IMR-90 (cell line): ENCODE measurements at regions not wholly inside any gene's neighbourhood (a gene's known extent, or its start where the extent isn't known, plus 50 kb on each side); places are given as distances from the start of the nearest gene placed in this dataset.

Experiments
- ATAC-seq: fragments of 200-7000 bp; cut with Tn5 transposase; 2 replicates; pipeline ENCODE4 v1.9.1; 2020; ENCODE audit warnings: low read depth, mild to moderate bottlenecking, moderate library complexity
- BruUV-seq: library from RNA; stranded (reverse); fragments of 400-500 nt; replicated peaks from 2 replicates; lab custom pipeline; 2021; lab: Mats Ljungman, UMichigan
- CTCF ChIA-PET: fragments of 300-600 bp; formaldehyde crosslinking; extraction: SDS; loops from one replicate; lab custom pipeline; 2021; ENCODE audit warnings: antibody characterized with exemption; lab: Yijun Ruan, JAX
- POLR2A ChIA-PET: fragments of 300-600 bp; sonication (Branson Sonifier 250); formaldehyde crosslinking; loops from one replicate; lab custom pipeline; 2022; ENCODE audit warnings: antibody characterized with exemption; ENCODE audit not compliant: unreplicated experiment; lab: Charles Lee
- DNase-seq: peaks from one replicate; pipeline ENCODE4 v3.0.0; 2013
- H2AFZ ChIP-seq: replicated peaks from 2 replicates; pipeline ENCODE3; 2013; ENCODE audit warnings: low read length, mild to moderate bottlenecking; ENCODE audit not compliant: poor library complexity
- H2AK5ac ChIP-seq: 2 replicates; pipeline ENCODE4 v1.6.1; 2013; ENCODE audit warnings: low read depth, low read length, inconsistent platforms
- H2AK9ac ChIP-seq: replicated peaks from 2 replicates; pipeline ENCODE3; 2013; ENCODE audit warnings: mild to moderate bottlenecking, low read depth, low read length, moderate library complexity; ENCODE audit not compliant: poor library complexity
- H2BK120ac ChIP-seq: 2 replicates; pipeline ENCODE4 v1.6.1; 2013; ENCODE audit warnings: low read depth, low read length, inconsistent platforms
- H2BK15ac ChIP-seq: 3 replicates; pipeline ENCODE4 v1.6.1; 2013; ENCODE audit warnings: low read depth, low read length, inconsistent platforms
- H2BK20ac ChIP-seq: 2 replicates; pipeline ENCODE4 v1.6.1; 2013; ENCODE audit warnings: low read depth, mild to moderate bottlenecking, inconsistent platforms, low read length, moderate library complexity
- H2BK5ac ChIP-seq: 2 replicates; pipeline ENCODE4 v1.6.1; 2013; ENCODE audit warnings: mild to moderate bottlenecking, low read depth, low read length, inconsistent platforms; ENCODE audit not compliant: poor library complexity, severe bottlenecking
- H3K14ac ChIP-seq: replicated peaks from 2 replicates; pipeline ENCODE4 v1.6.1; 2013; ENCODE audit warnings: low read depth, low read length, inconsistent platforms
- H3K18ac ChIP-seq: 2 replicates; pipeline ENCODE4 v1.6.1; 2013; ENCODE audit warnings: low read depth, low read length, control low read depth
- H3K23ac ChIP-seq: 2 replicates; pipeline ENCODE4 v1.6.1; 2013; ENCODE audit warnings: low read depth, low read length, inconsistent platforms
- H3K27ac ChIP-seq: 2 replicates; pipeline ENCODE4 v1.5.1; 2013; ENCODE audit warnings: mild to moderate bottlenecking, control low read depth, low read length; ENCODE audit not compliant: insufficient read depth
- H3K27me3 ChIP-seq: 2 replicates; pipeline ENCODE4 v1.6.1; 2013; ENCODE audit warnings: low read length; ENCODE audit not compliant: control insufficient read depth, insufficient read depth
- H3K36me3 ChIP-seq: 2 replicates; pipeline ENCODE4 v1.6.1; 2013; ENCODE audit warnings: low read length, mixed read lengths; ENCODE audit not compliant: control insufficient read depth, insufficient read depth
- H3K4ac ChIP-seq: 2 replicates; pipeline ENCODE4 v1.6.1; 2013; ENCODE audit warnings: low read depth, low read length, inconsistent platforms
- H3K4me1 ChIP-seq: 2 replicates; pipeline ENCODE4 v1.6.1; 2013; ENCODE audit warnings: low read length, mixed read lengths; ENCODE audit not compliant: control insufficient read depth, insufficient read depth
- H3K4me2 ChIP-seq: 2 replicates; pipeline ENCODE4 v1.6.1; 2013; ENCODE audit warnings: low read depth, mild to moderate bottlenecking, control low read depth, low read length, moderate library complexity
- H3K4me3 ChIP-seq: 2 replicates; pipeline ENCODE4 v1.5.1; 2013; ENCODE audit warnings: low read depth, mild to moderate bottlenecking, control low read depth, low read length, moderate library complexity; ENCODE audit not compliant: insufficient read depth
- H3K56ac ChIP-seq: 2 replicates; pipeline ENCODE4 v1.6.1; 2013; ENCODE audit warnings: low read length, inconsistent platforms; ENCODE audit not compliant: insufficient read depth; ENCODE audit errors: extremely low read depth
- H3K79me1 ChIP-seq, 2 experiments: 2 replicates each; pipeline ENCODE4 v1.6.1; 2013; ENCODE audit warnings: low read length in 2 of 2, inconsistent platforms in 1 of 2, low read depth in 1 of 2
- H3K9ac ChIP-seq: 2 replicates; pipeline ENCODE4 v1.6.1; 2013; ENCODE audit warnings: low read depth, low read length, control low read depth
- H3K9me1 ChIP-seq: 2 replicates; pipeline ENCODE4 v1.6.1; 2013; ENCODE audit warnings: low read length, inconsistent platforms; ENCODE audit not compliant: insufficient read depth
- H3K9me3 ChIP-seq: 2 replicates; pipeline ENCODE4 v1.6.1; 2013; ENCODE audit warnings: low read length; ENCODE audit not compliant: control insufficient read depth, insufficient read depth
- H4K20me1 ChIP-seq: 2 replicates; pipeline ENCODE4 v1.6.1; 2013; ENCODE audit warnings: low read length, inconsistent platforms; ENCODE audit not compliant: insufficient read depth
- H4K5ac ChIP-seq: 2 replicates; pipeline ENCODE4 v1.6.1; 2013; ENCODE audit warnings: mild to moderate bottlenecking, low read depth, low read length, control low read depth
- H4K8ac ChIP-seq, 2 experiments: 2 replicates each; pipeline ENCODE4 v1.6.1; 2013; ENCODE audit warnings: low read depth in 2 of 2, low read length in 2 of 2, control low read depth in 1 of 2, inconsistent platforms in 1 of 2
- H4K91ac ChIP-seq: 2 replicates; pipeline ENCODE4 v1.6.1; 2013; ENCODE audit warnings: low read depth, low read length, inconsistent platforms; ENCODE audit not compliant: insufficient read depth
- BHLHE40 ChIP-seq: fragments of 150-350 bp; IDR thresholded peaks from 2 replicates; pipeline ENCODE4 v1.6.1; 2016; ENCODE audit warnings: mild to moderate bottlenecking, low read depth, low read length
- MAFK ChIP-seq: IDR thresholded peaks from 2 replicates; pipeline ENCODE4 v1.6.1; 2012; ENCODE audit warnings: low read depth, low read length, improper control_type of control experiment
- MAZ ChIP-seq: IDR thresholded peaks from 2 replicates; pipeline ENCODE4 v1.6.1; 2012; ENCODE audit warnings: low read depth, mild to moderate bottlenecking, low read length, improper control_type of control experiment, moderate library complexity, borderline replicate concordance
- POLR2A ChIP-seq: IDR thresholded peaks from 2 replicates; pipeline ENCODE4 v1.6.1; 2012; ENCODE audit warnings: mild to moderate bottlenecking, low read depth, low read length
- RCOR1 ChIP-seq: IDR thresholded peaks from 2 replicates; pipeline ENCODE4 v1.6.1; 2012; ENCODE audit warnings: mild to moderate bottlenecking, low read length, improper control_type of control experiment; ENCODE audit not compliant: insufficient replicate concordance
- WGBS, 2 experiments: methylation state at CpG; one replicate each; pipeline versions ENCODE4 v1.1.5 to v1.1.7; 2013; ENCODE audit warnings: missing lambda C conversion rate in 2 of 2; ENCODE audit not compliant: insufficient read length in 1 of 2; ENCODE audit errors: extremely low coverage in 2 of 2; 5-methylcytosine and 5-hydroxymethylcytosine counted together
- dilution Hi-C: fragments of 300-500 bp; cut with HindIII; formaldehyde crosslinking; loops from one replicate; pipeline ENCODE4 v1.14.3; 2018; ENCODE audit warnings: low sequenced_read_pairs; ENCODE audit not compliant: unreplicated experiment
- in situ Hi-C: fragments of 300-500 bp; cut with MboI; formaldehyde crosslinking; loops from 3 replicates; pipeline ENCODE4 v1.14.3; 2019; ENCODE audit warnings: low sequenced_read_pairs, inconsistent platforms, mixed read lengths
- intact Hi-C: fragments of 100-400 bp; cut with micrococcal nuclease; formaldehyde crosslinking; loops from 2 replicates; pipeline ENCODE4 v1.10.0; 2022
- TF ChIP-seq, protein P1 (sequence below): conservative IDR thresholded peaks from 2 replicates; pipeline ENCODE4 v1.5.1; 2012; ENCODE audit warnings: mild to moderate bottlenecking, low read depth, low read length, improper control_type of control experiment

DNA sequence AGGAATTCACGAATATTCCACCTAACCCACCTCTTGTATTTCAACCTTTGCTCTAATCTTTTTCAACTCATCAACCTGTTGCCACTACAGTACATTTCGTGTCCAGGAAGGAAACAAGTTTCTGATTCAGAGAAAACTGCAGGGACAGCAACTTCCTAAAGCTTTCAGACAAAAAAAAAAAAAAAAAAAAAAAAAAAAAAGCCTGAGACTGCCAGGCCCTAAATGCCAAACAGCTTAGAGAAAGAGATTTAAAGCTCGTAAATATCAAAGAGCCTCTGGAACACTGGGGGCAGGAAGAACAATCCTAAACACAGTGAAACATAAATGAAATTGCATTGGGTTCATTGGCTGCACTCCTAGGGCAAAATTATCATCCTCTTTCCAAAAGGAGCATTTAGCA, 411.2 kb upstream of the SPTLC3 start:
- no peak for ATAC-seq
- Histone ChIP-seq H3K4ac (no peak overlapping the region), H3K4me2 (no peak overlapping the region), H2AK5ac (no peak overlapping the region), H2BK15ac (no peak overlapping the region), H2BK5ac (no peak overlapping the region), H3K23ac (no peak overlapping the region), H4K20me1 (no peaks in the 10 kb centered on the region), H2AFZ (no peak overlapping the region), H4K91ac (no peak overlapping the region), H3K36me3 (no peaks in the 10 kb centered on the region), H3K9me1 (no peaks in the 10 kb centered on the region), H3K9ac (no peak overlapping the region), H3K4me3 (no peak overlapping the region), H3K56ac (no peak overlapping the region), H3K9me3 (peaks cover 12% of the 10 kb centered on the region), H2BK20ac (no peak overlapping the region), H3K18ac (no peak overlapping the region), H4K8ac (no peak overlapping the region), H3K4me1 (no peaks in the 10 kb centered on the region), H2AK9ac (no peak overlapping the region), H2BK120ac (no peak overlapping the region), H3K27me3 (no peaks in the 10 kb centered on the region), H3K14ac (no peak overlapping the region), H3K27ac (no peak overlapping the region), H3K79me1 (no peaks in the 10 kb centered on the region), H4K5ac (no peak overlapping the region)
- ChIA-PET CTCF (no interaction called here), POLR2A (no interaction called here)
- TF ChIP-seq, protein P1, sequence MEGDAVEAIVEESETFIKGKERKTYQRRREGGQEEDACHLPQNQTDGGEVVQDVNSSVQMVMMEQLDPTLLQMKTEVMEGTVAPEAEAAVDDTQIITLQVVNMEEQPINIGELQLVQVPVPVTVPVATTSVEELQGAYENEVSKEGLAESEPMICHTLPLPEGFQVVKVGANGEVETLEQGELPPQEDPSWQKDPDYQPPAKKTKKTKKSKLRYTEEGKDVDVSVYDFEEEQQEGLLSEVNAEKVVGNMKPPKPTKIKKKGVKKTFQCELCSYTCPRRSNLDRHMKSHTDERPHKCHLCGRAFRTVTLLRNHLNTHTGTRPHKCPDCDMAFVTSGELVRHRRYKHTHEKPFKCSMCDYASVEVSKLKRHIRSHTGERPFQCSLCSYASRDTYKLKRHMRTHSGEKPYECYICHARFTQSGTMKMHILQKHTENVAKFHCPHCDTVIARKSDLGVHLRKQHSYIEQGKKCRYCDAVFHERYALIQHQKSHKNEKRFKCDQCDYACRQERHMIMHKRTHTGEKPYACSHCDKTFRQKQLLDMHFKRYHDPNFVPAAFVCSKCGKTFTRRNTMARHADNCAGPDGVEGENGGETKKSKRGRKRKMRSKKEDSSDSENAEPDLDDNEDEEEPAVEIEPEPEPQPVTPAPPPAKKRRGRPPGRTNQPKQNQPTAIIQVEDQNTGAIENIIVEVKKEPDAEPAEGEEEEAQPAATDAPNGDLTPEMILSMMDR: no peak
- TF ChIP-seq RCOR1 (no peak), BHLHE40 (no peak), MAFK (no peak), POLR2A (no peak), MAZ (no peak)
- no peak for DNase-seq
- dilution Hi-C loops (no loop called here), in situ Hi-C loops (no loop called here), intact Hi-C loops (no loop called here)
- no CpG with 5 or more reads among the region's 3 CpGs for WGBS, 2 experiments
- BruUV-seq: no TSS peak
